HCT116 (cell line): ENCODE measurements at regions not wholly inside any gene's neighbourhood (a gene's known extent, or its start where the extent isn't known, plus 50 kb on each side); places are given as distances from the start of the nearest gene placed in this dataset.

Experiments used
- CTCF ChIP-seq, 3 experiments: fragments of 200-600 bp in 1 of 3; sonication (generic) in 1 of 3; IDR thresholded peaks in 2 of 3; conservative IDR thresholded peaks in 1 of 3; 2 replicates each; pipeline ENCODE4 v1.5.1; 2012 to 2017; ENCODE audit warnings: low read depth in 2 of 3, low read length in 2 of 3, antibody characterized with exemption in 1 of 3, borderline replicate concordance in 1 of 3, control low read depth in 1 of 3, mild to moderate bottlenecking in 1 of 3, mixed read lengths in 1 of 3, mixed run types in 1 of 3, moderate library complexity in 1 of 3; ENCODE audit not compliant: insufficient read depth in 1 of 3
- ELF1 ChIP-seq: IDR thresholded peaks from 2 replicates; pipeline ENCODE4 v1.6.1; 2012; ENCODE audit warnings: low read depth, borderline replicate concordance
- EZH2 ChIP-seq: fragments of 200-600 bp; sonication (generic); IDR thresholded peaks from 2 replicates; pipeline ENCODE4 v1.6.1; 2017; ENCODE audit warnings: antibody characterized with exemption, mixed run types
- POLR2A ChIP-seq: IDR thresholded peaks from 2 replicates; pipeline ENCODE4 v1.7.0; 2011; ENCODE audit warnings: borderline replicate concordance; ENCODE audit not compliant: insufficient read depth, insufficient read length; ENCODE audit errors: extremely low read depth
- POLR2AphosphoS5 ChIP-seq: IDR thresholded peaks from 2 replicates; pipeline ENCODE4 v1.6.1; 2011; ENCODE audit warnings: mild to moderate bottlenecking, low read depth, low read length, moderate library complexity
- REST ChIP-seq: IDR thresholded peaks from 2 replicates; pipeline ENCODE4 v1.6.1; 2012; ENCODE audit warnings: low read depth
- YY1 ChIP-seq: IDR thresholded peaks from 2 replicates; pipeline ENCODE4 v1.6.1; 2011; ENCODE audit warnings: low read length, low read depth, moderate library complexity, mild to moderate bottlenecking; ENCODE audit not compliant: insufficient replicate concordance; ENCODE audit errors: extremely low read depth
- ZNF274 ChIP-seq: fragments of 200-500 bp; sonication (Bioruptor generic); IDR thresholded peaks from 2 replicates; pipeline ENCODE4 v1.6.1; 2014; ENCODE audit warnings: mild to moderate bottlenecking, low read depth, low read length, inconsistent platforms
- TF ChIP-seq, protein P1 (sequence below): IDR thresholded peaks from 2 replicates; pipeline ENCODE4 v1.6.1; 2012

DNA sequence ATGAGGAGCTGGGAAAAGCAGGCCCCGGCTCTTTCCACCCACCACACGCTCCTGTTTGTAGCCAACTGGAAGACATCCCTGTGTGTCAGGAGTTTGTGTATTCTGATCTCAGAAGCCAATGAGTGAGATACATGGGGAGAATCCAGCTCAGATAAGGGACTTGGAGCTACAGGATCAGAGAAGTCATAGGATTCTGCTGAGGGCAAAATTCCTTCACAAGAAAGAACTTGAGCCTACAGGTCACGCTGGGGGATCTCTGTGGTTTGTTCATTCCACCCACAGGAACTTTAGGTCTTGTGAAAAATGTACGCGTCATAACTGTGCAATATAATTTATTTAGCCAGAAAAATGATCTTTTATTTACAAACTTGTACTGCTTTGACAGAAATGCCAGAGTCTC lies 80.1 kb upstream of the SMIM21 start:
- no peak for TF ChIP-seq POLR2AphosphoS5
- TF ChIP-seq EZH2: no peak
- TF ChIP-seq CTCF (IDR thresholded peaks at IDR 0.05 in 2 of 3, conservative IDR thresholded peaks at IDR 0.05 in 1 of 3; ENCODE audit: borderline replicate concordance in 1 of 3, insufficient read depth in 1 of 3, low read depth in 2 of 3, low read length in 2 of 3): no peak
- TF ChIP-seq REST: no peak
- no peak for TF ChIP-seq ELF1
- TF ChIP-seq, protein P1, sequence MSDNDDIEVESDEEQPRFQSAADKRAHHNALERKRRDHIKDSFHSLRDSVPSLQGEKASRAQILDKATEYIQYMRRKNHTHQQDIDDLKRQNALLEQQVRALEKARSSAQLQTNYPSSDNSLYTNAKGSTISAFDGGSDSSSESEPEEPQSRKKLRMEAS: no peak
- TF ChIP-seq POLR2A: no peak
- TF ChIP-seq ZNF274: no peak
- no peak for TF ChIP-seq YY1
